Prostate gland (tissue), 2 donors: ENCODE measurements at regions not wholly inside any gene's neighbourhood (a gene's known extent, or its start where the extent isn't known, plus 50 kb on each side); places are given as distances from the start of the nearest gene placed in this dataset.

Experiments
- CTCF ChIP-seq, 4 experiments: fragments of 200-600 bp in 2 of 4; fragments of 450-650 bp in 2 of 4; sonication (generic) in 2 of 4; IDR thresholded peaks; 1 replicate in 3 of 4; 2 replicates in 1 of 4; pipeline ENCODE4 v1.5.1; 2016 to 2019; ENCODE audit warnings: antibody characterized with exemption in 4 of 4, mild to moderate bottlenecking in 2 of 4, moderate library complexity in 2 of 4
- POLR2A ChIP-seq: fragments of 450-650 bp; IDR thresholded peaks from one replicate; pipeline ENCODE4 v1.6.1; 2016; ENCODE audit warnings: antibody characterized with exemption, mild to moderate bottlenecking
- POLR2AphosphoS5 ChIP-seq: sonication (generic); formaldehyde crosslinking; IDR thresholded peaks from one replicate; pipeline ENCODE4 v1.6.1; 2017; ENCODE audit warnings: antibody characterized with exemption

DNA sequence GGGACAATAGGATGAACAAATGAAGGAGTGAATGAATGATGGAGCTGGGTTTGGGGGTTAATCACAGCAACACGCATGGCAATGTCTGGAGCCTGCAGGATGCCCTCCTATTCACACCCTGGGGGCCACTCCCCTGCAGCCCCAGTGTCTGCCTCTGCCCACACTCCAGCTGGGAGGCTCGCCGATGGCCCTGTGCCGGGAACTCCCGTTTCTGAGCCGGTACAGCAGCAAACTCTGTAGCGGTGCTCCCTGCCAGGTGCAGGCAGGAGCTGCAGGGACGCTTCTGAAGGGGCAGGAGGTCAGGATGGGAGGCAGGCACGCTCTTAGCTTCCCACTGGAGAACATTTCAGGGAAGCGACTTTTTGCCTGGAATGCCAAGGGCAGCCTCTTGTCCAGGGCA lies 55.4 kb upstream of the NCOR2 start:
- TF ChIP-seq POLR2A (no peak), CTCF (IDR thresholded peaks at IDR 0.05) (no peak), POLR2AphosphoS5 (no peak)
